GM23338 (cell line): ENCODE measurements at regions not wholly inside any gene's neighbourhood (a gene's known extent, or its start where the extent isn't known, plus 50 kb on each side); places are given as distances from the start of the nearest gene placed in this dataset.

Experiments used
- ATAC-seq: fragments of 200-7000 bp; cut with Tn5 transposase; 3 replicates; pipeline ENCODE4 v1.9.1; 2020
- DNase-seq: peaks from one replicate; pipeline ENCODE4 v3.0.0-alpha.2; 2015; ENCODE audit warnings: low spot score
- H2AFZ ChIP-seq: fragments of 200-600 bp; sonication (generic); 2 replicates; pipeline ENCODE4 v1.8.0; 2016; ENCODE audit warnings: antibody characterized with exemption, mild to moderate bottlenecking, moderate library complexity
- H3F3A ChIP-seq: fragments of 200-600 bp; sonication (generic); replicated peaks from 2 replicates; pipeline ENCODE4 v1.8.0; 2017; ENCODE audit warnings: antibody characterized with exemption, mixed run types, low read depth
- H3K27ac ChIP-seq: fragments of 200-600 bp; sonication (generic); 2 replicates; pipeline ENCODE4 v1.6.1; 2016; ENCODE audit warnings: low read depth
- H3K27me3 ChIP-seq: fragments of 200-600 bp; sonication (generic); 2 replicates; pipeline ENCODE4 v1.8.0; 2016; ENCODE audit warnings: mild to moderate bottlenecking, mixed run types, moderate library complexity; ENCODE audit not compliant: insufficient read depth
- H3K36me3 ChIP-seq: fragments of 200-600 bp; sonication (generic); 2 replicates; pipeline ENCODE4 v1.8.0; 2016; ENCODE audit warnings: mild to moderate bottlenecking; ENCODE audit not compliant: insufficient read depth
- H3K4me1 ChIP-seq: fragments of 200-600 bp; sonication (generic); 2 replicates; pipeline ENCODE4 v1.8.0; 2016; ENCODE audit warnings: mild to moderate bottlenecking, moderate library complexity; ENCODE audit not compliant: insufficient read depth
- H3K4me2 ChIP-seq: fragments of 200-600 bp; sonication (generic); 2 replicates; pipeline ENCODE4 v1.7.1; 2017; ENCODE audit warnings: mixed run types
- H3K4me3 ChIP-seq: fragments of 200-600 bp; sonication (generic); 2 replicates; pipeline ENCODE4 v1.6.1; 2016; ENCODE audit warnings: mixed run types
- H3K79me2 ChIP-seq: fragments of 200-600 bp; sonication (generic); replicated peaks from 2 replicates; pipeline ENCODE4 v1.8.0; 2017; ENCODE audit warnings: mild to moderate bottlenecking; ENCODE audit not compliant: insufficient read depth
- H3K9me2 ChIP-seq: fragments of 200-600 bp; sonication (generic); 2 replicates; pipeline ENCODE4 v1.8.0; 2017; ENCODE audit not compliant: insufficient read depth
- H4K20me1 ChIP-seq: fragments of 200-600 bp; sonication (generic); replicated peaks from 2 replicates; pipeline ENCODE4 v1.8.0; 2017; ENCODE audit warnings: mild to moderate bottlenecking; ENCODE audit not compliant: insufficient read depth
- H3K27ac Mint-ChIP-seq: 2 replicates; pipeline ENCODE4 v1.8.0; 2020; ENCODE audit warnings: inconsistent platforms, mild to moderate bottlenecking, moderate library complexity, mixed read lengths
- H3K27me3 Mint-ChIP-seq: 3 replicates; pipeline ENCODE4 v1.8.0; 2022; ENCODE audit warnings: low read depth, mild to moderate bottlenecking, moderate library complexity, mixed read lengths, inconsistent platforms; ENCODE audit not compliant: insufficient read depth, poor library complexity
- H3K36me3 Mint-ChIP-seq: 3 replicates; pipeline ENCODE4 v1.8.0; 2021; ENCODE audit warnings: low read depth, mild to moderate bottlenecking, inconsistent platforms, moderate library complexity, mixed read lengths
- H3K4me1 Mint-ChIP-seq: 3 replicates; pipeline ENCODE4 v1.8.0; 2020; ENCODE audit warnings: mild to moderate bottlenecking, inconsistent platforms, mixed read lengths
- H3K4me3 Mint-ChIP-seq: 3 replicates; pipeline ENCODE4 v1.8.0; 2021; ENCODE audit warnings: moderate library complexity, mild to moderate bottlenecking, inconsistent platforms, mixed read lengths
- H3K9me3 Mint-ChIP-seq: 3 replicates; pipeline ENCODE4 v1.8.0; 2020; ENCODE audit warnings: moderate library complexity, mild to moderate bottlenecking, inconsistent platforms, mixed read lengths
- CREB1 ChIP-seq: fragments of 250-450 bp; sonication (Bioruptor Pico); IDR thresholded peaks from 2 replicates; pipeline ENCODE4 v1.5.0; 2020; ENCODE audit warnings: low read depth, mild to moderate bottlenecking, moderate library complexity
- CTCF ChIP-seq, 2 experiments: fragments of 200-600 bp in 1 of 2; sonication (generic) in 1 of 2; conservative IDR thresholded peaks; 2 replicates each; pipeline versions ENCODE4 v1.5.1 to v1.6.1; 2016 to 2017; ENCODE audit warnings: antibody characterized with exemption in 2 of 2, low read depth in 2 of 2, mild to moderate bottlenecking in 2 of 2, moderate library complexity in 1 of 2
- ETS1 ChIP-seq: IDR thresholded peaks from 2 replicates; pipeline ENCODE4 v1.6.1; 2016; ENCODE audit warnings: antibody characterized with exemption
- EZH2 ChIP-seq: fragments of 200-600 bp; sonication (generic); IDR thresholded peaks from one replicate; pipeline ENCODE4 v1.8.0; 2017; ENCODE audit warnings: antibody characterized with exemption, mild to moderate bottlenecking, low read depth; ENCODE audit not compliant: unreplicated experiment
- EZH2phosphoT487 ChIP-seq: fragments of 200-600 bp; sonication (generic); IDR thresholded peaks from one replicate; pipeline ENCODE4 v1.8.1; 2018; ENCODE audit warnings: antibody characterized with exemption; ENCODE audit not compliant: unreplicated experiment
- JUNB ChIP-seq: IDR thresholded peaks from one replicate; pipeline ENCODE4 v1.6.1; 2016; ENCODE audit warnings: antibody characterized with exemption; ENCODE audit not compliant: unreplicated experiment
- NANOG ChIP-seq: IDR thresholded peaks from 2 replicates; pipeline ENCODE4 v1.6.1; 2016; ENCODE audit warnings: antibody characterized with exemption, borderline replicate concordance
- POLR2AphosphoS5 ChIP-seq: IDR thresholded peaks from 2 replicates; pipeline ENCODE4 v1.6.1; 2016; ENCODE audit warnings: antibody characterized with exemption, low read depth
- REST ChIP-seq: IDR thresholded peaks from one replicate; pipeline ENCODE4 v1.6.1; 2018; ENCODE audit warnings: antibody characterized with exemption; ENCODE audit not compliant: unreplicated experiment
- STAT1 ChIP-seq: IDR thresholded peaks from one replicate; pipeline ENCODE4 v1.6.1; 2016; ENCODE audit warnings: antibody characterized with exemption; ENCODE audit not compliant: unreplicated experiment
- ZNF462 ChIP-seq: fragments of 250-450 bp; sonication (Bioruptor Pico); IDR thresholded peaks from 2 replicates; pipeline ENCODE4 v1.5.0; 2020; ENCODE audit warnings: mild to moderate bottlenecking, moderate library complexity

- Histone ChIP-seq H4K20me1 (no peaks in the 10 kb centered on the region), H3K27me3 (no peaks in the 10 kb centered on the region), H3K4me1 (no peaks in the 10 kb centered on the region), H3K4me2 (no peak overlapping the region), H3K27ac (no peak overlapping the region), H3K36me3 (no peaks in the 10 kb centered on the region), H3K4me3 (no peak overlapping the region), H2AFZ (no peak overlapping the region), H3F3A (no peaks in the 10 kb centered on the region), H3K79me2 (no peaks in the 10 kb centered on the region), H3K9me2 (no peaks in the 10 kb centered on the region)
- no peak for DNase-seq
- no peak for ATAC-seq
- Mint-ChIP-seq H3K36me3 (no peaks in the 10 kb centered on the region), H3K4me1 (peaks cover 19% of the 10 kb centered on the region; the same call in 2 of the 3 replicates), H3K27me3 (no peaks in the 10 kb centered on the region), H3K4me3 (no peak overlapping the region), H3K27ac (no peak overlapping the region), H3K9me3 (no peaks in the 10 kb centered on the region)
- TF ChIP-seq REST (no peak), JUNB (no peak), EZH2phosphoT487 (no peak), ETS1 (no peak), CTCF (conservative IDR thresholded peaks at IDR 0.05; ENCODE audit: low read depth in 2 of 2) (no peak), POLR2AphosphoS5 (no peak), CREB1 (no peak), EZH2 (no peak), STAT1 (no peak), NANOG (no peak), ZNF462 (CRISPR knock-in tag) (no peak)
Observed at GRCh38 chr11:21986361-21986760, 206.5 kb upstream of the ANO5 start.
